GM21825 (cell line): ENCODE measurements at regions not wholly inside any gene's neighbourhood (a gene's known extent, or its start where the extent isn't known, plus 50 kb on each side); places are given as distances from the start of the nearest gene placed in this dataset.
"Not testable (repeated sequence)": the region's sequence is repeated elsewhere in the genome, so short reads cannot be mapped to it uniquely, and the experiment has no call there.

Experiments
- ATAC-seq: cut with Tn5 transposase; IDR thresholded peaks from one replicate; pipeline ENCODE4 v1.9.1; 2021; ENCODE audit warnings: mild to moderate bottlenecking, moderate library complexity; ENCODE audit not compliant: unreplicated experiment

DNA sequence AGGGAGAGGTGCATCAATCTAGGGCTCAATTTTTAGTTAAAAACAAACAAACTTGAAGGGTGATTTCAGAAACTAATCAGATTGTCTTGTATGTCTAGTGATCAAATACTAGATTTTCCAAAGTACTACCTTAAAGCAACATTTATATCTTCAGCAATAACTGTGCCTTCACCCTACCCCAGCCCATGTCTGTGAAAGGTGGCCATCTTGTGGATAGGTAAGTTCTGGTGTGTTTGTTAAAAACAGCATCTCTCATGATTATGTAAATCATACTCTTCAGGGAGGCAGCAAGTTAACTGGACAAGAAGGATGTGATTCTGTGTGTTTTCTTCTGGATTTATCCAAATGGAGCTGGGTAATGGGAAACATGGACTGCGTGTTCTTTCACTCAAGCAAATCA, 81.4 kb upstream of the ACSL1 start:
- ATAC-seq: no peak

GRCh38 chr4:184907810-184908209, 82.0 kb upstream of the ACSL1 start:
- no peak for ATAC-seq

GRCh38 chr4:184911310-184911709, 85.5 kb upstream of the ACSL1 start:
- ATAC-seq: no peak

DNA sequence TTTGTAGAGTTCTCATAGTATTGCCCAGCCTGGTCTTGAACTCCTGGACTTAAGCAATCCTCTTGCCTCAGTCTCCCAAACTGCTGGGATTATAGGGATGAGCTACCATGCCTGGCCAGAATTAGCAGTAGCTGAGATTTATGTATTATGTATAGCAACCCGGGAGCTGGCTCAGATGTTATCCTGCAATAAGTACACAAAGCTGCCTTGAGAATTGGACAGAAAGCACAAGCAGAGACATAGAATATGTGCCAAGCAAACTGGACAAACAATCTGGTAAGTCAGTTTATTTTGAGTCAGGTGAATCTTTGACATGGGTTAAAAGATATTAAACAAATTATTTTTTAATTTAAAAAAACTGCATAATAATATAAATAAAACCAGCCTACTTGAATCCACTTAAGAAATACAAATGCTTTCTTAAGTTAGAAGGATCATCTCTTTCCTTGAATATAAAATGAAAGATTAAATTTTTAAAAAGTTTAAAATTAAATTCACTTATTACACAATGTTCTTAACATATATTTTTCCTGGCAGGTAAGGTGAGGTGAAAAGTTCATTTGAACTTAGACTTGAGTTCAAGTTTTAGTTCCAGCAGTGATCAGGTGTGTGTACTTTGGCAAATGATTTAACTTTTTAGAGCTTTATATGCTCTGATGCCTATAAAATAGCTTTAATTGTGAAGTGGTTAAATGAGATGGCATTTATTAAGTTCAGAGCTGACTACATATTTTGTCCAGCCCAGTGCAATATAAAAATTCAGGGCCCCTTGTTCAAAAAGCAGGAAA, 87.8 kb upstream of the ACSL1 start:
- no peak for ATAC-seq

DNA sequence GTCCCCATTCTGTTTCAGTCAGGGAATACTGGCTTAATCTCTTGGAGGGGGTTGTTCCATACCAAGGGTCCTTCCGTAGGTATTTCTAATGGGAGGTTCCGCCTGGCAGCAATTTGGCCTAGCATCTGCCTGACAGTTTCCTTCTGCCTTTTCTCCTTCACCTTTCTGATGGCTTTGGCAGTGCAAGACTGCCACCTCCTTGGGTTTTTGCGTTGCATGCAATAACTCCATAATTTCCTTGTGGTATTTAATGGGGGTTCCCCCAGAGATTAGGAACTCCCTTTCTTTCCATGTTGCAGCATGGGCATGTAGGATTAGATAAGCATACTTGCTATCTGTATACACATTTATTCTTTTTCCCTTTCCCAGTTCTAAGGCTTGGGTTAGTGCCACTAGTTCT, 93.0 kb upstream of the ACSL1 start:
- not testable (repeated sequence) for ATAC-seq

DNA sequence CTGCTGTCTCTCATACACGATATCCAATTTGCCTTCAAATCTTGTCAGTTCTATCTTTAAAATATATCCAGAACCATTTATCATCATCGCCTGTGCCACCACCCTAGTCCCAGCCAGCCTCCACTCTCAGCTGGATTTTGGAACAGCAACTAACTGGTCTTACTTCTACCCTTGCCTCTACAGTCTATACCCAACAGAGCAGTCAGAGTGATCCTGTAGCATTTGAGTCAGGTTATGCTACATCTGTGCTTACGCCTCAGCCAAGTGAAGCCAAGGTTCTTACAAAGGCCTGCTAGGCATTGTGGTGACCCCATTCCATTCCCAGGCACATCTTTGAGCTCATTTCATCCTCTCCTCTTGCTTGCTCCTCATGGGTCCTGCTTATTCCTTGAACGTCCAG, 95.7 kb upstream of the ACSL1 start:
- no peak for ATAC-seq

- no peak for ATAC-seq
Observed at GRCh38 chr4:184922301-184922700, 96.0 kb upstream of the HELT start.

GRCh38 chr4:184924516-184924915, 93.8 kb upstream of the HELT start:
- ATAC-seq: no peak

- ATAC-seq: no peak
Observed at GRCh38 chr4:184929476-184929875, 88.8 kb upstream of the HELT start.

- no peak for ATAC-seq
Observed at GRCh38 chr4:184930026-184930425, 88.3 kb upstream of the HELT start.

GRCh38 chr4:184932343-184932742, 85.9 kb upstream of the HELT start:
- ATAC-seq: no peak

GRCh38 chr4:184933311-184933710, 85.0 kb upstream of the HELT start:
- no peak for ATAC-seq

- ATAC-seq: no peak
Observed at GRCh38 chr4:184934184-184934583, 84.1 kb upstream of the HELT start.

DNA sequence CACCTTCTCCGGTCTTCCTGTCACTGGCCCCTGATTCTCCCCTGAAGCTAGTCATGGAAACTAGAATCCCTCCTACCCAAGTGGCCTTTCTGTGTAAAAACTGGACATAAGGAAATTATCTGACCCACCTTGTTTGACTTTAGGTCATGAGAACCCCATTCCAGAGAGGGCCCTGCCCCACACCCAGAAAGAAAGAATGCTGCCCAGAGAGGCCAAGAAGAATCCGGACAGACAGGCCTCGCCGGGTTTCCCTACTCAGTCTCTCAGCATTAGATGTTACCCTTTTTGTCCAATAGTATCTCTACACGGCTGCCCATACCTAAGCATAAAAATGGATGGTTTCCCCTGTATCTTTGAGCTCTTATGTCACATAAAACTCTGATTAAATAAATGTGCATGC, 83.3 kb upstream of the HELT start:
- ATAC-seq: no peak

DNA sequence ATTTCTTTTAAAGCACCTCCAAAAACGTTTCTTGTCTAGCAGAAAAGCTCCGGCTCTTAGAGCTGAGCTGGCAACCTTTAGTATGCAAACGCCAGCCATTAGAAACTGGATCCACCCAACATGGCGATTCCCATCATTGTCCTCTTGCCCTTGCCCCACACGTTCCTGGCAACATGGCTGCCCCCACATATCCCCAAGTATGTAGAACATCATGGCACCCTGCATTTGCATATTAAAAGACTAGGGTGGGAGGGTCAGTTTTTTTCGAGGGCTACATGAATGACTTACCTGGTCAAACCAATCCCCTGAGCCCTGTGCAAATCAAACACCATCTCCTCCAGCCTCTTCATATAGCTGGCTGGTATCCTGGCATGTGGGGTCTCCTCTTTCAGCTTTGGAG, 82.2 kb upstream of the HELT start:
- no peak for ATAC-seq

DNA sequence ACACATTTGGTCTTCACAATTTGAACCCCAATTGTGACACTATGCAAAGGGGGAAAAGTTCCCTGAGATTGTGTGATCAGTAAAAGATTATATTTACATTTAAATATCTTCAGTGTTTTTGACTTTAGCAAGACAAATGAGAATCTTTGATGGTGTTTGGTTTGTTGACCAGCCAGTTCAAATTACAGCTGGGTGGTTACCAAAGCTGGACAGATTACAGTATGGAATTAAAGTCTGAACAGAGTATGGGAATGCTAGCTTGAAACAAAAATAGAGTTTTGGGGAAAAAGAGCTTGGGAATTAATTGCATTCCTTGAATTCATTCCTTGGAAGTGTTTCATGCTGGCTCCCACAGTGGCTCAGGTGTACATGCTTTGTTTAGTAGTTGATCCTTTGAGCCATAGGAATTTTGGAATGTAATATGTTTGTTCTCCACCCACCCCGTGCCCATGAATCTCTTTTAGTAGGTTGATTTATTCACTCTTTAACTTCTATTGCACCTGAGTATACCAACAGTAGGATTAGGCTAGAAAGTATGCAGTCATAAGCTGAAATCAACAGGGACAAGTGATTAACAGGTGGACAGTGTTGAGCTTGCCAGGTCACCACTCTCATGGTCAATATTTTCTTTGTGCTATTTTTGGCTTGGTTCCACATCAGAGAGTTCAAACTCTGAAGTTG, 81.1 kb upstream of the HELT start:
- ATAC-seq: no peak

- ATAC-seq: no peak
Observed at GRCh38 chr4:184937745-184938144, 80.5 kb upstream of the HELT start.

GRCh38 chr4:184938871-184939270, 79.4 kb upstream of the HELT start:
- no peak for ATAC-seq

DNA sequence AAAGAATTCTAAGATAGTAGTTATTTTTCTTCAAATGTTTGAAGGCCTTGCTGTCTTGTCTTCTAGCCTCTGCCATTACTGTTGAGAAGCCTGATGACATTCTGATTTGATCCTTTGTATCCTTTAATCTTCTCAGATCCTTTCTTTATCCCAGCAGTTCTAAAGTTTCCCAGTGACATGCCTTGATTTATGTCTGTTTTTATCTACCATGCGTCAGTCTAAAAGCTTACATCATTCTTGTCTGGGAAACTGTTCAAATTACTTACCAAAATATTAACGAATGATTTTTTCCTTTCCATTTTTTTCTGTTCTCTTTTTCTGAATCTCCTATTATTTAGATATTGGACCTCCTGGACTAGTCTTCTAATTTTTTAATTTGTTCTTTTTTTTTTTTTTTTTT, 78.3 kb upstream of the HELT start:
- no peak for ATAC-seq

DNA sequence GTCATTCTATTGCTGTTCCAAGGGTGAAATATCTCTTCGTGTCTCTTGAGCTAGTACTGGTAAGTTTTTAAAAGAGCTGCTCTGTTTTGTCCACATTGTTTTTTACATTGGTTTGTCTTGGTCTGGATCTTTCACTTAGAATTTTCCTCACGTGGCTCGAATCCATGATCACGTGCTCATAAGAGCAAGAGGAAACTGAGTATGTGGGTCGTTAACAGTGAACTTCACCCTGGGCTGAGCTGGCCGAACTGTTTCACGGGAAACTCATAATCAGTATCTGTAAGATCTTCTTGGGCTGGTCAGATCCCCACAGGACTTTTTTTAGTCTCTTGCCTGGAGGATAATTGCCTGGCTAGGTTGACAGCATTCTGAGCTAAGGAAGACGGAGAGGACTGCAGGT, 77.8 kb upstream of the HELT start:
- no peak for ATAC-seq

GRCh38 chr4:184941671-184942418, 76.4 kb upstream of the HELT start:
- ATAC-seq: no peak
